A549 (cell line): ENCODE measurements at regions not wholly inside any gene's neighbourhood (a gene's known extent, or its start where the extent isn't known, plus 50 kb on each side); places are given as distances from the start of the nearest gene placed in this dataset.

Experiments used
- EP300 ChIP-seq, 2 experiments: fragments of >200 bp; sonication (Bioruptor Twin); formaldehyde crosslinking; IDR thresholded peaks; 2 replicates in 1 of 2; 3 replicates in 1 of 2; pipeline ENCODE4 v1.6.1; 2016 to 2017
- FOSL2 ChIP-seq, 2 experiments: fragments of 450-650 bp in 1 of 2; fragments of >200 bp in 1 of 2; sonication (Bioruptor Twin) in 1 of 2; formaldehyde crosslinking; IDR thresholded peaks; 2 replicates each; pipeline versions ENCODE4 v1.5.0 to v1.6.1; 2016 to 2020; ENCODE audit warnings: mild to moderate bottlenecking in 1 of 2, moderate library complexity in 1 of 2
- KDM1A ChIP-seq: fragments of 200-600 bp; sonication (generic); IDR thresholded peaks from 2 replicates; pipeline ENCODE4 v1.6.1; 2016; ENCODE audit warnings: low read depth, mild to moderate bottlenecking
- POLR2A ChIP-seq: IDR thresholded peaks from 2 replicates; pipeline ENCODE4 v1.6.1; 2012; ENCODE audit warnings: mild to moderate bottlenecking, low read length
- TF ChIP-seq, protein P1 (sequence below): fragments of >200 bp; sonication (Bioruptor Twin); formaldehyde crosslinking; IDR thresholded peaks from 3 replicates; pipeline ENCODE4 v1.5.1; 2016

DNA sequence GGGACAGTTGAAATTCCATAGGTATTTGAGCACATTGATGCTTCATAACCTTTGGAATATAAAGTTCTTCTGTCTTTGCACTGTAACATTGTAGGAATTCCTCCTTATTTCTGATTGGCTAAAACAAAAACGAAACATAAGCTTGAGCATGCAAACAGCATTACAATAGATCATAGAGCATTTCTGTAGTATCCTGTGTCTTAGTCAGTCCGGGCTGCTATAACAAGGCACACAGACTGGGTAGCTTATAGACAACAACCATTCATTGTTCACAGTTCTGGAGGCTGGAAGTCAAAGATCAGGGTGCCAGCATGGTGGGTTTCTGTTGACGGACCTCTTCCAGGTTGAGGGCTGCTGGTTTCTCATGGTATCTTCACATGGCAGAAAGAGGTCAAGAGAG is 188.7 kb upstream of the SOX21 start:
- TF ChIP-seq EP300 (IDR thresholded peaks at IDR 0.05) (no peak), POLR2A (no peak), KDM1A (no peak), FOSL2 (IDR thresholded peaks at IDR 0.05) (no peak), FOSL2 (CRISPR knock-in tag; IDR thresholded peaks at IDR 0.05) (no peak)
- TF ChIP-seq, protein P1, sequence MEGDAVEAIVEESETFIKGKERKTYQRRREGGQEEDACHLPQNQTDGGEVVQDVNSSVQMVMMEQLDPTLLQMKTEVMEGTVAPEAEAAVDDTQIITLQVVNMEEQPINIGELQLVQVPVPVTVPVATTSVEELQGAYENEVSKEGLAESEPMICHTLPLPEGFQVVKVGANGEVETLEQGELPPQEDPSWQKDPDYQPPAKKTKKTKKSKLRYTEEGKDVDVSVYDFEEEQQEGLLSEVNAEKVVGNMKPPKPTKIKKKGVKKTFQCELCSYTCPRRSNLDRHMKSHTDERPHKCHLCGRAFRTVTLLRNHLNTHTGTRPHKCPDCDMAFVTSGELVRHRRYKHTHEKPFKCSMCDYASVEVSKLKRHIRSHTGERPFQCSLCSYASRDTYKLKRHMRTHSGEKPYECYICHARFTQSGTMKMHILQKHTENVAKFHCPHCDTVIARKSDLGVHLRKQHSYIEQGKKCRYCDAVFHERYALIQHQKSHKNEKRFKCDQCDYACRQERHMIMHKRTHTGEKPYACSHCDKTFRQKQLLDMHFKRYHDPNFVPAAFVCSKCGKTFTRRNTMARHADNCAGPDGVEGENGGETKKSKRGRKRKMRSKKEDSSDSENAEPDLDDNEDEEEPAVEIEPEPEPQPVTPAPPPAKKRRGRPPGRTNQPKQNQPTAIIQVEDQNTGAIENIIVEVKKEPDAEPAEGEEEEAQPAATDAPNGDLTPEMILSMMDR: no peak
